SIG-M5 (cell line): ENCODE measurements at regions not wholly inside any gene's neighbourhood (a gene's known extent, or its start where the extent isn't known, plus 50 kb on each side); places are given as distances from the start of the nearest gene placed in this dataset.

Experiments used
- DNase-seq: peaks from one replicate; lab custom pipeline; 2025; lab: John Stamatoyannopoulos, UW

GRCh38 chr3:6098516-6099157, 762.3 kb upstream of the GRM7 start:
- DNase-seq = no peak

DNA sequence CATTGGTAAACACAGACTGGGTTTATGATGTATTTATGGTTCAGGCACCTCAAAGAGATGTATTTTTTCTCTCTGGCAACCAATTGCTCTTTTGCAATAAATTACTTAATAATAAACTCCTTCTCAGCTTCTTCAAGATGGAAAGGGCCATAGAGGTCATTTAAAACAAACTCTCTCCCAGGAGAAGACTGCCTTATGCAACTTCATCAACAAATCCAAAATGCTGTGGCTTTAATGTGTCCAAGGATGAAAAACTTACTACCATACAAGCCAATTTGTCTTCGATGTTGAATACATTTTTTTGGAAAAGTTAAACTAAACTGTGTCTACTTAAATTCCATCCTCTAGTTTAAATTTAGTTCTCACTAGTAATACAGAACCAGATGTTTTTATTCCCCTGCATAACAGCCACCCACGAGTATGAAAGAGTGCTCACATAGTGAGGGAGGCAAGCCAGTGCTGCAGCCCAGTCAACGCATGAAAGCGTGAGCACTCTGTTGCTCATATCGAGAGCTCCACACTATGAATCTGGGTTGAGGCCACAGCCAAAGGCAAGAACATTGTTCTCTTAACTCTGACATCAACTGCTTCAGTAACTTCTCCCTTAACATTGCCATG, 761.3 kb upstream of the GRM7 start:
- no peak for DNase-seq

GRCh38 chr3:6105187-6105586, 755.7 kb upstream of the GRM7 start:
- DNase-seq = no peak

DNA sequence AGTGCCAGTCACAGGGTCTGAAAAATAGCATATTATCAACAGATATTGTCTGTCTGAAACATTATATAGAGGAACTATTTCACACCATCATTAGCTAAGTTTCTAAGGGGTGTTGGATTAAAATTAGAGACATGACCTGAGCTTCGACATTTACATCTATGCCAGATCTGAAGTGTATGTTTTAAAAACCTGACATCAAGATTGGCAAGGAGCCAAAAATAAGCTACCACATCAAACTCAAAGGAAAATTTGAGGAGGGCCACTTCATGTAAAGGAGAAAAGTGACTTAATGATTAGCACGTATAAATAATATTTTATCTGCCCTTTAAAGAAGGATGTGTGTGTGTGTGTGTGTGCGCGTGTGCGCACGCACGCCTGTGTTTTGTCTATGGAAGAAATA, 752.0 kb upstream of the GRM7 start:
- no peak for DNase-seq

- no peak for DNase-seq
Observed at GRCh38 chr3:6110451-6110850, 750.5 kb upstream of the GRM7 start.

DNA sequence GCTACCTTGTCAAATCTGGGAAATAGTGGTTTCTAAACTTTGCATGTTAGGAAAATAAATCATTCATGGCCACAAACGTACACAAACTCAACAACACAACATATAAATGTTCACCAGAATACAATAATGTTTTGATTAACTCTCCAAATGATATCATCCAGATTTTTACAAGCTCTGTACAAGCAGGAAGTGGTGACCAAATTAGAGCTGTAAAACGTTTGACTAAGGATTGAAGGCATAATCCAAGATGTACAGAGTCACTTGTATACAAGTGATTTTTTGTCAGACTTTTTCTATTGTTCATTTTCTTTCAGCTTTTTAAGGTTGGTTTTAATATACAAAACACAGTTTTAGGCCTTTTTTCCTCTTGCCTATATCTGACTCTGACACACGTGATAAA, 748.4 kb upstream of the GRM7 start:
- DNase-seq = no peak

DNA sequence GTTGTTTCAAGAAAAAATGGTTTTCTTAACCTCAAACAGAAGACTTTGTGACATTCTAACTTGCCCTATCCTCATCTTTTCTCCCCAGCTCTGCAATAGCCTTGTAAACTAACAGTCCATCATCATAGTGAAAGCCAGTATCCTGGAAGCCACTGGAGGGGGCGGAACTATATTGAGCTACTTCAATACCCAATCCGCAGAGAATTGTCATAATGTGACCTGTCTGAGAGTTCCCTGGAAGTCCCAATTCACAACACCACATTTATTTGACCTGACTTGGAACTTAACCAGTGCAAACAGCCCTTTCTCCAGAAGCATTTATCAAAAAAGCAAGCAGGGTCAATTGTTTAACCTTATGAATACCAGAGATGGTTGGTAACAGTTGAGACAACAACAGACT, 747.6 kb upstream of the GRM7 start:
- no peak for DNase-seq

GRCh38 chr3:6119367-6119766, 741.5 kb upstream of the GRM7 start:
- DNase-seq = no peak

DNA sequence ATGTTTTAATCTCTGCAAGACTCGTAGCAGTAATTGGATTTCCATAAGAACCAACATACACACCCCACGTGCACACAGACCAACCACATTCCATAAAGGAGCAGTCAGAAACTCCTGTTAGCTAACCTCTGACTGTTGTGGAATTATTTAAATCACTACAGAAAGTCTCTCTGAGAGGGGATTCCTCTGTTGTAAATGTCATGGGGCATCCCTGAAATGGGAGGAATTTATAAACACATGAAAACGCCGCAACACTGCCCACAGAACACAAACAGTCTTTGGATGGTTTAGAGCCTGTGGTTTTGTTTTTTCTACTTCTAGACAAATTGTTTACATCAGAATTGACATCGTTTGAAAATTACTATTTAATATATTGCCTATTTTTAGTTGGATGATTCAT, 740.1 kb upstream of the GRM7 start:
- no peak for DNase-seq

DNA sequence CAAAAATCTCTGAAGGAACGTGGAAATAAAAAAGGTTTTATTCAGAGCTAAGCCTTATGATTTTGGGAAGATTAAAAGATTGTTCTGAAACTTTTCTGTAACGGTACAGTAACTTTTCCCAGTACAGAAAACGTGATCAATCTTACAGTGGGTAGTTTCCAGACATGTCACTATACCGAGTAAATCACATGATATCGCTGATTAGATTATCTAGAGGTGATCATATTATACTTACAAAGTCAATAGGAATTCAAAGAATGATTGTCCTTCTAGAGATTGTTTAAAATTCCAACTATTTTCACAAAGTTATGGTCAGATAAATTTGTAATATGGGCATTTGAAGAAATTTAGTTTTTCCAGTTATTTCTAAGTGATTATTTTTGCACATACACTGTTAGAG, 736.0 kb upstream of the GRM7 start:
- no peak for DNase-seq

GRCh38 chr3:6125520-6125919, 735.4 kb upstream of the GRM7 start:
- no peak for DNase-seq

DNA sequence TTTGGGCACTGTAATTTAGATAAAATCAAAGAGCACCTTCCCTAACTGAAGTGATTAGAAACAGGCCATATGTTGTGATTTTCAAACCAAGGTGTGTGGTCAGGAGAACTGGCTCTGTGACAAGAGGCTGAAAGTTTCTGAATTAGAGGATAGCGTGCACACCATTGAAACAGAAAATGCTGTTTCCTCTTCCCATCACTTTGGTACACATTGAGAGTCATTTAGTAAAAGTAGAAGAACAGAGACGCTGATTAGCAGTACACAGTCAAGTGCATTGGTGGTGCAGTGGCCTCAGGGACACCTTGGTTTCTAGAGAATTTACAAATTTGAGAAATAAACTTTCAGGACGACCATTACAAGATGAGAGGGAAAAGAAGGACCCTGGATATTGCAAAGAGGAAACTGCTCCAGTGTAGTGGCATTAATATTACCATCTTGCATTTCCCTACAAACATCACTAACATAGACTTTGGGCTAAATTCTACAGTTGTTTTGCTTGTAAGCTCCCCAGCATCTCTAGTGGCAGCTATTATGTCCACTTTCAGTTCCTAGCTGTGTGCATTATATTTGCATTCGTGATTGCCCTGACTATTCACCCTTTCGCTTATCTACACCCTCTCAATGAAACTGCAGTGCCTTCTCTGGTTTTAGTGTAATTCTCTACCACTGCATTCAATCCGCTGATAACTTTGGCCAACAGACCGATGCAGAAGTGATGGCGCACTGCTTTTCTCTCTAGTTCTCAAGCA, 728.1 kb upstream of the GRM7 start:
- no peak for DNase-seq

GRCh38 chr3:6142707-6143106, 718.2 kb upstream of the GRM7 start:
- DNase-seq = no peak

DNA sequence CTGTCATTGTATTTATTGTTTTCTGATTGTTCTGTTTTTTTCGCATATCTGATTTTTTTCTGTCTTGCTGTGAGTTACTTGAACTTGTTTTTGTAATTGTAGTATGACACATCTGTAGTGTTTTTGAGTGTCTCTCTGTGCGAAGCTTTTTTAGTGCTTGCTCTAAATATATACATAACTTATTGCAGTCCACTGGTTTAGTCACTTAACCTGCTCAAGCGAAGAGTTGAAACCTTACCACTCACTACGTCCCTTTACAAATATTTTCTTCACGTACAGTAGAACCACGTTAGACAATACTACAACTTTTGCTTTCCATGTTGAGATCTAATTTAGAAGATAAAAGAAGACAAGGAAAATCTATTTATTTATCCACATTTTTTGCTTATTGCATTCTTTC, 713.0 kb upstream of the GRM7 start:
- no peak for DNase-seq

DNA sequence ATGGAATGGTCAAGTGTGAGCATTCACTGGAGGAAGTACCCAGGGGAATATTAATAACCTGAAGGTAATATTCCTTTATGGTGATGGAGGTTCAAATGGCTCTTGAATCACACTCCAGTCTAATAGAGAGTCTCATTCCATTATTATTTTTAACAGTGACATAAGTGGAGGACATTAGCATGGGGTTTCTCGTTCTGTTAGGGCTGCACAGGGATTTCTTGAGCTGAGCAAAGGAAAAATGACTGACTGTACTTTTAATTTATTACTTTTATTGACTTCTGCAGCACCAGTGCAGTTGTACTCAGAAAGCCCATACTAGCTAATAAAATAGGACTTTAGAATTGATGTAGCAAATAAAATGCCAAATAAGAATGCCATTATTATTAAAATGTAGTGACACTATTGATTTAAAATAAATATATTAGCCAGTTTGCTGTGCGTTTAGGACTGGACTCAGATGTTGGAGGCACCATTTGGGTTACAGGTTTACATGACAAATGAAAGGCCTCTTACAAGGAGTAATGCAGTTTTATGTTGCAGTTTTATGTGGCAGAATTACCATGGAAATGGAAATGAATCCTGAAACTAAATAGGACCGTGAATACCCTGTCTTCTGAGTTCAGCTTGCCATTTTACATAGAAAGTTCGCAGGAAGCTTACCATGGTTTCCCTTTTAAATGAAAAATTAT, 705.1 kb upstream of the GRM7 start:
- no peak for DNase-seq

GRCh38 chr3:6165951-6166350, 695.0 kb upstream of the GRM7 start:
- DNase-seq = no peak

GRCh38 chr3:6168256-6168655, 692.7 kb upstream of the GRM7 start:
- no peak for DNase-seq

DNA sequence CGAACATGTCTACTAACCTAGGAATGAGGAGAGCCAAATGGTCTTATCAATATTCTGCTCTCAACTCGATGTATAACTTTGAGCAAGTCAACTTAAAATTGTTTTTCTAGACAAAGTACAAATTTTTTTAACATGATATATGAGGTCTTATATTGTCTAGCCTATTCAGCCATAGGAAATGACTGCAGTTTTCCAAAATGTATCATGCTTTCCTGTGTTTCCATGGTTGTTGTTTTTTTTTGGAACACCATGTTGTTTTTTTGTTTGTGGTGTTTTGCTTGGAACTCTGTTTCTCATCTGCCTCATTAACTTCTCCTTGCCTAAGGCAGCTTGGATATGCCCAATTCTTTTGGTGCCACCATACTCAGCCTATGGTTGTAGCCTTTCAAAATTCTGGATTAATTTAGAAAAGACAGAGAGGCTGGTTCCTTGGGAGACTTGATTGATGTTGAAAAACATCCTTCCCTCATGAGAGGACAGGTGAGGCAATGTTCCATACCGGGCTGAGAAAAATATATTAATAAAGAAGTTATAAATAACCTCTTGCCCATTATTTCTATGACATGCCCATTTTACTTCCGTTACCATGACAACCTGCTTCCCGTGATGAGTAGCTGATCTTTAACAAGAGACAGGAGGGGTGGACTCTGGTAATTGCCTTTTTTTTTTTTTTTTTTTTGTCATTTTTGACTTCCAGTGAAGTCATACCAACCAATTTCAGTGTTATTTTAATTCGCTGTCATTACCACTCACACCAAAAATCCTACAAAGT, 687.9 kb upstream of the GRM7 start:
- no peak for DNase-seq

DNA sequence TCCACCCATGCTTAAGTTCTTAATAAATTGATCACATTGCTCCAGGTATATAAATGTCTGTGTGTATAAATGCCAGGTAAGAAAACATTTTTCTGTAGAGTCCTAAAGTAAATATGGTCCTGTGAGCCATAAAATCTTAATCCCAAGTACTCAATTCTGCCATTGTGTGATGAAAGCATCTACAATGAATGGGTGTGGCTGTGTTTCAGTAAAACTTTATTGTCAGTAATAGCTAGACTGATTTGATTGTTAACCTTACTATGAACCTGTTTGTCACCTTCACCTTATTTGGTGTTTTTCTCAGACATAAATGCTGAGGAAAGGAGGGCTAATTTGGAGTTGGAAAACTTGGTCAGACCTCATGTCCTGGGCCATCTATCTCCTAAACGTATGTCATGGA, 683.5 kb upstream of the GRM7 start:
- no peak for DNase-seq

GRCh38 chr3:6179761-6180160, 681.2 kb upstream of the GRM7 start:
- DNase-seq = no peak

DNA sequence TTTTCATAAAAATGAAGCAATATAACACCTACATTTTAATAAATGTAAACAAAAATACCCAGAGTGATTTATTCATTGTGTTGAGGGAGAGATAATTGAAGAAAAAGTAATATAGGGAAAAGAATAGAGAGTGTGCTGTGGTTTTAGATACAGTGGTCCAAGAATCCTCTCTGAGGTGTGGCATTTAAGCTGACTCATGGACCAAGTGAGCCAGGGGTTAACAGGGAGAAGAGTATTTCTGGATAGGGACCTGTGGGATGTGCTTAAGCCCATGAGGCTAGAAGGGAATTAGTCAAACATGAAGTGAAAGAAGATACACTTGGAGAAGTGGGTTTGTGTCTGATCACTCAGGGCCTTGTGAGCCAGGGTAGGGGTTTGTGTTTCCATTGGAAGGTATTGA, 680.7 kb upstream of the GRM7 start:
- no peak for DNase-seq

DNA sequence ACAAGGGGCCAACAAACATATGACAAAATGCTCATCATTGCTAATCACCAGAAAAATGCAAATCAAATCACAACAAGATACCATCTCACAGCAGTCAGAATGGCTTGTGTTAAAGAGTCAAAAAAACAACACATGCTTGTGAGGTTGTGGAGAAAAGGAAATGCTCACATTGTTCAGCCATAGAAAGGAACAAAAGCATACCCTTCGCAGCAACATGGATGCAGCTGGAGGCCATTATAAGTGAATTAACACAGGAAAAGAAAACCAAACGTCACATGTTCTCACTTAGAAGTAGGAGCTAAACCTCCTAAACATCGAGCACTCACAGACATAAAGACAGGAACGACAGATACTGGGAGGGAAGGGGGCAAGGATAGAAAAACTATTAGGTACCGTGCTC, 678.4 kb upstream of the GRM7 start:
- DNase-seq = no peak
